ENCODE measurements at regions not wholly inside any gene's neighbourhood (a gene's known extent, or its start where the extent isn't known, plus 50 kb on each side); places are given as distances from the start of the nearest gene placed in this dataset.

- DNase-seq (ENCODE audit: low spot score): no peak
Observed at GRCh38 chr4:151939670-151940069, 178.9 kb upstream of the GATB start.

DNA sequence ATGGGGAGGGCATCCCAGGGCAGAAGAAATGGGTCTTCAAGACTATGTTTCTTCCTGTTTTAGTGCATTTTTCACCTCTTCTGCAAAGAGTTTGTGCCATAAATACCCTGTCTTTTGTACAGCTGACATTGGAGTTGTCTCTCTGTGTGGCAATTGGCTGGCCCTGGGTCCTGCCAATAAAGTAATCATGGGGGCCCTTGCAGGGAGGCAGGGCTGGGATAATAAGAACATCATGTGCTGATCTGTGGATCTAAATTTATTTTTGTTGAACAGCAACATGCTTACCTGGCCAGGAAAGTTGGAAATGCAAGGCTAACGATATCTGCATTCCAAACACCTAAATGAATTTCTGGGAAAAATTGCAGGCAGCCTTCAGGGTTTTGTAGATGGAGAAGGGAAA is 174.6 kb upstream of the GATB start:
- DNase-seq (ENCODE audit: low spot score): no peak

- DNase-seq (ENCODE audit: low spot score): no peak
Observed at GRCh38 chr4:151934766-151935165, 174.0 kb upstream of the GATB start.

DNA sequence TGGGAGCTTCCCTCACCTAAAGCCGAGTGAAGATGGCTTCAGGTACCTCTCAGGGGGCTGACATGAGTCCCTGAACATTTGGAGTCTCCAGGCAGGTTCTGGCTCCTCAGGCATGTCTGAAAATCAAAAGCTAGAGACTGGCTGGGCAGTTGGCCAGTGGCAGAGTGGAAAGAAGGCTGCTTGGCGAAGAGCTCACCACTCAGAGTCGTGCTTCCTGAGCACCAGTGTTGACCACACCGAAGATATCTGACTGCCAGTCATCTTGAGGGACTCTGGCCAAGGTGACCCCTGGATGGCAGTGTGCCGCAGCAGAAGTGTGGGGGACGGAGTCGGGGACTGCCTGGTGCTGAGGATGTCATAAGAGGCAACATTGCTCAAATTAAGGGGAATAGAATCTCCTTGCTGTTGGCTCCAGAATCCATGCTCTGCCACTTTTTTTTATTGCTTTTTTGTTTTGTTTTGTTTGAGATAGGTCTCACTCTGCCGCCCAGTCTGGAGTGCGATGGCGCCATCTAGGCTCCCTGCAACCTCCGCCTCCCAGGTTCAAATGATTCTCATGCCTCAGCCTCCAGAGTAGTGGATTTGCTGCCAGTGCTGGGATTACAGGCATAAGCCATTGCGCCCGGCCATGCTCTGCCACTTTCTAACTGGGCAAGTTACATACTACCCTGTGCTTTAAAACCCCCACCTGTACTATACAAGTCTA is 172.5 kb upstream of the GATB start:
- no peak for DNase-seq (ENCODE audit: low spot score)

- DNase-seq (ENCODE audit: low spot score): no peak
Observed at GRCh38 chr4:151931563-151931962, 170.8 kb upstream of the GATB start.

DNA sequence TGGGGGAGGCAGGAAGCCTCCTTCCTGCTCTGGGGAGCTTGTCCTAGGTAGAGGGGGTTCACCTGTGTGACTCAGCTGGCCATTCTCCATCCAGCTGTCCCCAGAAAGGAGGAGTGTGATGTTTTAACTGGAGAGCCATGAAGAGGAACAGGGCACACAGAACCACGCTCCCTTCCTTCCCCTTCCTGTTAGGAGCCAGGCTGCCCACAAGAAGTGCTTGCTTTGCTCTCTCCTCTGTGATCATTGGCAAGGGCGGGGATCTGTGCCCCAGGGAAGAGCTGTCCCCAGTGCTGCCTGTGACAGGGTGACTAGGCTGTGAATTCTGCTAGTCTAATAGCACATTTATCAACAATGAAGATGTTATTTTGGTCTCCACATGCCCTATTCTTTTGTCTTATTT is 169.6 kb upstream of the GATB start:
- no peak for DNase-seq (ENCODE audit: low spot score)

- DNase-seq (ENCODE audit: low spot score): no peak
Observed at GRCh38 chr4:151928112-151928511, 167.3 kb upstream of the GATB start.

GRCh38 chr4:151922811-151923210 is 162.0 kb upstream of the GATB start:
- DNase-seq (ENCODE audit: low spot score): no peak

- DNase-seq (ENCODE audit: low spot score): no peak
Observed at GRCh38 chr4:151922306-151922705, 161.5 kb upstream of the GATB start.

GRCh38 chr4:151921811-151922210 is 161.0 kb upstream of the GATB start:
- no peak for DNase-seq (ENCODE audit: low spot score)

- DNase-seq (ENCODE audit: low spot score): no peak
Observed at GRCh38 chr4:151921386-151921785, 160.6 kb upstream of the GATB start.

DNA sequence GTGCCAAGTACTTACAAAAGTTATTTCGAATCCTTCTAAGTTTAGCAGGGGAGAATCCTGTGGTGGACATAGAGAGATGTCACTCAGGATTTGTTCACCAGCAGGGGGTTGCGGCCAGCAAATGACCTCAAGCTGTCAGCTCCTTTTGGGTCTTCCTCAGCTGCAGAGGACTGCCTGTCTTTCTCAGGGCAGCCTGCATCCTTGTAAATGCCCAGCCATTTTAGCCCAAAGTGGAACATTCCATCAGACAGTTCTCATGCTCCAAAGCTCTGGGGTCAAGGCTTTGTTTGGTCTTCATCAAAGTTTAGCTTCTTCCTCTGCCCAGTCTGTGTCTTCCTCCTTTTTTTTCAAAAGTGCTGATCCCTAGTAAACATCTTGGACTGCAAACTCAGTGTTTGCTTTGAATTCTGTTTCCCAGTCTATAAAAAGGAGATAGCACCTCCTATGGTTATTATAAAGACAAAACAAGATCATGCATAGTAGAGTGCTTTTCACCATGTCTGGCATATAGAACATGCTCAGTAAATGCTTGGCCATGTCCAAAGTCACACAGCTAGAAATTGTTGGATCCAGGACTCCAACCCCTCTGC is 156.4 kb upstream of the GATB start:
- DNase-seq (ENCODE audit: low spot score): no peak

GRCh38 chr4:151912632-151913031 is 151.8 kb upstream of the GATB start:
- DNase-seq (ENCODE audit: low spot score): no peak

DNA sequence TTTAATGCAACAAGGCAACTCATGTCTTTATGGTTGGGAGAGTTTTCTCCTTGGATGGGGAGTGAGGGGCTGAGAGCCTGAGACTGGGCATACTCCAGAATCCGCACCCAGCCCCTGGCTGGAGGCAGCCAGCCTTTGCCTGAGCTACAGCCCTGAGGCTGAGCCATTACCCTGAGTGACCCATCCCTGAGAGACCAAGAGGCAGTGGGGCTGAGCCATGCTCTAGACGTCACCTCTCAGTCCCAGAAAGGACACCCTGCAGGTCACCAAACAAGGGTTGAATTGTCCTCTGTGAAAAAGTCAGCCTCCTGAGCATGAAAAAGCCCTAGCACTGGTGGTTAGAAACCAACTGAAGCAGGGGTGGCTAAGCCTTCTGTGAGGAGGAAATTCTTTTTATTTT is 151.2 kb upstream of the GATB start:
- DNase-seq (ENCODE audit: low spot score): no peak

DNA sequence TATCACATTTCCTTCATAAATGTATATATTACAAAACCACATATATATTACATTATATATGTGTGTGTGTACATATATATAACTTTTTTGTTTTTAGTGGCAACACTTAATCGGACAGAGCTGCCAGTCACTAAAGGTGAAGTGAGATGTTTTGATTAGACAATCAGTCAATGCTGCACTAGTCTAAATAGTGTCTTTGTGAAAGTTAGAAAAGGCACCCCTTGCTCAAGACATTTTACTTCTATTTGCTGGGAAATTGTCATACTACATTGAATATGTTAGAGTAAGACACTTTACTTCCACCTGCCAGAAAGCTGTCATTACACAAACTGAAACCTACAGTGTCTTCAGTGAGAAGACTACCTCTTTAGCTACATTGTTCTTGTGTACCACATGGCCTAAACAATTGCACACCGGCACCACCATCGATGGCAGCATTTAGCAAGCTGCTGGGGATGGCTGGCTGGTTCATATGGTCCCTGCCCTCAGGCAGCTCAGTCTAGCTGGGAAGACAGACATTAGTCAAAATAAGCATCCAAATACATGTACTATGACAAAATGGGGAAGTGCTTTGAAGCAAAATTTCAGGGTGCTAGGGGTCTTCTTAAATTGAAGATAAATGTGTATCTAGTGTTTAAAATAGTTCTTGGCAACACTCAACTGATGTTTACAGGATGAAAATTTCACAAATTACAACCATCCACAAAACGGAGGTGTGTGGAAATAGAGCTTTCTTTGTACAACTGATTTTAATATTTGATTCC is 148.1 kb upstream of the GATB start:
- DNase-seq (ENCODE audit: low spot score): no peak

DNA sequence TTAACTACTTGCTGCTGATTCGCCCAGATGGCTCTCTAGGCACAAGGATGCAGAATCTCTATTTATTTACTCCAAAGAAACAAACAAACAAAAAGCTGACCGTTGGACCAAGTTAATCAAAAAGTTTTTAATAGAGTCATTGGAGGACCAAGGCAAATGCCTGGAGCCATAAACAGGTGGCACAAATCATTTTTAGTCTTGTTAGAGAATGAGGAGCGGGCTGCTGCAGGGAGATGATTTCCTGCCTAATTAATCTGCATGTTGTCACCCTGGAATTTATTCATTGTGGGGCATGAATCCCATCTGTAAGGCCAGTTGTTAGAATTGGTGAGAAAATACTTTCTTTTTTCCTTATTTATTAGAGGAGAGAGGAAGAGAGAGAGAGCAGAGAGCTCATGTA is 147.4 kb upstream of the GATB start:
- no peak for DNase-seq (ENCODE audit: low spot score)

DNA sequence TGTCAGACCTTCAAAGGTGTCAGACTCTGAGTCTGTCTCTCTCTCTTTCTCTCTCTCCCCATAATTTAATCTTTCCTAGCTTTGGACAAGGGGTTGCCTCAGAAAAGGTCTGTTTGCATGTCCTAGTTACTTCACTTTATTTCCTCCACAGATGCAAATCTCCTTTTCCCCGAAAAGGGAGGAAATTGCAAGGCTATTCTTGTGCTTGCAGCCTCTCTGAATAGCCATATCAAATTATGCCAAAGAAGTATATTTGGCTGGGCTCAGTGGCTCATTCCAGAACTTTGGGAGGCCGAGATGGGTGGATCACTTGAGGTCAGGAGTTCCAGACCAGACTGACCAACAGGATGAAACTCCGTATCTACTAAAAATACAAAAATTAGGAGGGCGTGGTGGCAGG is 145.6 kb upstream of the GATB start:
- no peak for DNase-seq (ENCODE audit: low spot score)

GRCh38 chr4:151905197-151905596 is 144.4 kb upstream of the GATB start:
- DNase-seq (ENCODE audit: low spot score): no peak

DNA sequence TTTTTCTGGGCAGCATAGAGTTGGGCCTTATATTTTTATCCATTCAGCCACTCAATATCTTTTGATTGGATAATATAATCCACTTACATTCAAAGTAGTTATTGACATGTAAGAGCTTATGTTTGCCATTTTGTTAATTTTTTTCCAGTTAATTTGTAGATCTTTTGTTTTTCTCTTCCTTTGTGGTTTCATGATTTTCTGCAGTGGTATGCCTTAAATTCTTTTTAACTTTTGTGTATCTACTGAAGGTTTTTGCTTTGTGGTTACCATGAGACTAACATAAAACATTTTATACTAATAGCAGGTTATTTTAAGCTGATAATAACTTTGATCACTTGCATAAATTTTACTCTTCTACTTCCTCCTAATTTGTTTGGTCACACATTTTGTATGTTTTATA is 140.8 kb upstream of the GATB start:
- no peak for DNase-seq (ENCODE audit: low spot score)

- no peak for DNase-seq (ENCODE audit: low spot score)
Observed at GRCh38 chr4:151896880-151897279, 136.1 kb upstream of the GATB start.

DNA sequence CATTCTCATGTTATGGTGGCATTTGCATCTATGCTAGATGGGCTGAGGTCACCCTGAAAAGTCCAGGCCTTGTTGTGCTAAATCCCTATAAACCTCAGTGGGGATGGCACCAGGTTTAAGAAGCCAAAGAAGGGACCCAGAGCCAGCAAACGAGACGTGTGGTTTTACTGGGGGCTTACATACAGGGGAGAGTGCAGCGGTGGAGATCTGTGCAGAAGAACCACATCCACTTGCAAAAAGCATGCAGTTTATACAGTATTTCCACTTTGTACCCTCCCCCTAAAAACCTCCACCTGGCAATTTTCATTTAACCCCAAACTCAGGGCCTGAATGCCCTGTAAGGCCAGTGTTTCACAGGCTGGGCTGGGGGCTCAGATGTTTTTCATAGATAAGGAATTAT is 134.9 kb upstream of the GATB start:
- DNase-seq (ENCODE audit: low spot score): no peak

DNA sequence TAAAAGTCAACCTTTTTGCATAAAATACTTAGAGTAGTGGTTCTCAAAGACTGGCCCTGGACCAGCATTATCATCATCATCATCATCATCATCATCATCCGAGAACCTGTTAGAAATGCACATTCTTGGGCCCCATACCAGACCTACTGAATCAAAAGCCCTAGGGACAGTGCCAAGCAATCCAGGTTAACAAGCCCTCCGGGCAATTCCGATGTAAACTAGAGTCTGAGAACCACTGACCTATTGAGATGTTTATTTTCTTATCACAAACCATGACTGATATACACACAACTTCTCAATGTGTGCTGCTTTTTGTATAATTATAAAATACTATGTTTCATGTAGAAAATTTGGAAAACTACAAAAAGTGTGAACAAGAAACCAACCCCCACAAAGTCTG is 133.4 kb upstream of the GATB start:
- no peak for DNase-seq (ENCODE audit: low spot score)

DNA sequence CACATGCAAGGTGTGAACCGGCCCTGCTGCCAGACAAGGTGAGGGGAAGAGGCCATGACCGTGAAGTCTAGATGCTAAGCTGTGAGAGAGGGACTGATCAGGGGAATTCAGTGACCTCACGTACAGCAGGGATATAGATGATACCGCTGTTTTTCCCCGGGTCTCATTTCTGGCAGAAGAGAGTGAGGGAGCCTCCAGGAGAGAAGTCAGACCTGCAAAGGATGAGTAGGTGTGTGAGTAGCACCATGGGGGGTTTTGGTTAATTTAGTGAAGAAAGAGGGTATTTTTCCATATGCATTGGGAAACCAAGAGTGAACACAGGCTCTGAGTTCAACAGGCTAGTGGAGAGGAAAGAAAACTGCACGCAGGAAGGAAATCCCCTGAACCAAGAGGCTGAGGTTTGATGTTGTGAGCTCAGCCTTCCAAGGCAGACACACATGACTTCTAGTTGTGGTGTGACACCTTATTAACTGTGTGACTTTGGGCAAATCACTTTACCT is 127.6 kb upstream of the GATB start:
- DNase-seq (ENCODE audit: low spot score): no peak

Measured in Ammon's horn (tissue), 1 donor.